ENCODE measurements at regions not wholly inside any gene's neighbourhood (a gene's known extent, or its start where the extent isn't known, plus 50 kb on each side); places are given as distances from the start of the nearest gene placed in this dataset.

- peaks cover 22% of the 10 kb centered on the region for H3K4me1 ChIP-seq (ENCODE audit: insufficient read depth, low read length)
- no peaks in the 10 kb centered on the region for H3K9me3 ChIP-seq (ENCODE audit: low read depth, low read length)
- no peaks in the 10 kb centered on the region for H3K27me3 ChIP-seq (ENCODE audit: insufficient read depth, low read length)
- H3K4me3 ChIP-seq (ENCODE audit: low read length) = no peak overlapping the region
Measured at GRCh38 chr1:193567937-193568336, 381.5 kb upstream of the B3GALT2 start.

- Histone ChIP-seq H3K4me3 (ENCODE audit: low read length) (no peak overlapping the region), H3K4me1 (ENCODE audit: insufficient read depth, low read length) (peaks cover 22% of the 10 kb centered on the region), H3K27me3 (ENCODE audit: insufficient read depth, low read length) (no peaks in the 10 kb centered on the region), H3K9me3 (ENCODE audit: low read depth, low read length) (no peaks in the 10 kb centered on the region)
Measured at GRCh38 chr1:193566735-193567134, 380.3 kb upstream of the B3GALT2 start.

- Histone ChIP-seq H3K9me3 (ENCODE audit: low read depth, low read length) (no peaks in the 10 kb centered on the region), H3K4me3 (ENCODE audit: low read length) (no peak overlapping the region), H3K27me3 (ENCODE audit: insufficient read depth, low read length) (no peaks in the 10 kb centered on the region), H3K4me1 (ENCODE audit: insufficient read depth, low read length) (peaks cover 22% of the 10 kb centered on the region)
Measured at GRCh38 chr1:193565971-193566577, 379.7 kb upstream of the B3GALT2 start.

- H3K27me3 ChIP-seq (ENCODE audit: insufficient read depth, low read length) = no peaks in the 10 kb centered on the region
- peaks cover 15% of the 10 kb centered on the region for H3K4me1 ChIP-seq (ENCODE audit: insufficient read depth, low read length)
- no peak overlapping the region for H3K4me3 ChIP-seq (ENCODE audit: low read length)
- no peaks in the 10 kb centered on the region for H3K9me3 ChIP-seq (ENCODE audit: low read depth, low read length)
Measured at GRCh38 chr1:193562121-193562520, 375.7 kb upstream of the B3GALT2 start.

- Histone ChIP-seq H3K9me3 (ENCODE audit: low read depth, low read length) (no peaks in the 10 kb centered on the region), H3K4me1 (ENCODE audit: insufficient read depth, low read length) (peaks cover 15% of the 10 kb centered on the region), H3K4me3 (ENCODE audit: low read length) (no peak overlapping the region), H3K27me3 (ENCODE audit: insufficient read depth, low read length) (no peaks in the 10 kb centered on the region)
Measured at GRCh38 chr1:193558491-193559028, 372.1 kb upstream of the B3GALT2 start.

- Histone ChIP-seq H3K4me1 (ENCODE audit: insufficient read depth, low read length) (peaks cover 15% of the 10 kb centered on the region), H3K9me3 (ENCODE audit: low read depth, low read length) (no peaks in the 10 kb centered on the region), H3K4me3 (ENCODE audit: low read length) (no peak overlapping the region), H3K27me3 (ENCODE audit: insufficient read depth, low read length) (no peaks in the 10 kb centered on the region)
Measured at GRCh38 chr1:193555662-193556441, 369.4 kb upstream of the B3GALT2 start.

- H3K4me1 ChIP-seq (ENCODE audit: insufficient read depth, low read length) = peaks cover 3% of the 10 kb centered on the region
- no peaks in the 10 kb centered on the region for H3K9me3 ChIP-seq (ENCODE audit: low read depth, low read length)
- no peak overlapping the region for H3K4me3 ChIP-seq (ENCODE audit: low read length)
- no peaks in the 10 kb centered on the region for H3K27me3 ChIP-seq (ENCODE audit: insufficient read depth, low read length)
Measured at GRCh38 chr1:193553564-193553963, 367.2 kb upstream of the B3GALT2 start.

DNA sequence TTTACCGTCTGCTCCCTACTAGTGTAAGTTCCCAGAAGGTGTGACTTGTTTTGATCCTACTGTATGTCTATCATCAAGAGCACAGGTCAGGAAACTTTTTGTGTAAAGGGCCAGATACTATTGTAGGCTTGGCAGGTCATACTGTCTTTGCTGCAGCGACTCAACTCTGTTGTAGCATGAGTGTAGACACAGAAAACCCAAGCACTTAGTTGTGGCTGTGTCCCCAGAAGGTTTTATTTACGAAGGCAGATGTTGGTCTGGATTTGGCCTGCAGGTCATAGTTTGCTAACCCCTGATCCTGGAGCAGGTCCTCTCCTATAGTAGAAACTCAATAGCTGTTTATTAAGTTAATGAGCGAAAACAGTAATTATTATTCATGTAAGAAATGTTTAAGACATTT is 365.9 kb upstream of the B3GALT2 start:
- Histone ChIP-seq H3K4me3 (ENCODE audit: low read length) (no peak overlapping the region), H3K4me1 (ENCODE audit: insufficient read depth, low read length) (no peaks in the 10 kb centered on the region), H3K27me3 (ENCODE audit: insufficient read depth, low read length) (no peaks in the 10 kb centered on the region), H3K9me3 (ENCODE audit: low read depth, low read length) (no peaks in the 10 kb centered on the region)

GRCh38 chr1:193549081-193549480 is 362.7 kb upstream of the B3GALT2 start:
- no peaks in the 10 kb centered on the region for H3K9me3 ChIP-seq (ENCODE audit: low read depth, low read length)
- no peaks in the 10 kb centered on the region for H3K4me1 ChIP-seq (ENCODE audit: insufficient read depth, low read length)
- H3K27me3 ChIP-seq (ENCODE audit: insufficient read depth, low read length) = no peaks in the 10 kb centered on the region
- no peak overlapping the region for H3K4me3 ChIP-seq (ENCODE audit: low read length)

DNA sequence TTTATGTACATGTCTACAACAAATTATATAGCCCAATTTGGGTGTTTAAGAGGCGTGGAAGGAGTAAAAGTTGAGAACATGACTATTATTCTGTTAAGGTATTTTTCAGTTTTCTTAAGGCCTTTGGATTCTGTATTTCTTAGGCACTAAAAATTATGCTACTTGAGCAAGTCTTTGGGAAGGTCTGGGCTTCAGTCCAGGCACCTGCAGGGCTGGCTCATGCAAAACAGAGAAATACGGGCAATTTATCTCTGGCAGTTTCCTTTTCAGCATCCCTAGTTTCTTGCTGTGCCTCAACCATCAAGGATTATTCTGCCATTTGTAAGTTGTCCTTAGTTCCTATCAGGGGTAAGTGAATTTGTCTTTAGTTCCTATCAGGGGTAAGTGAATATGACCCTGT is 358.8 kb upstream of the B3GALT2 start:
- no peaks in the 10 kb centered on the region for H3K9me3 ChIP-seq (ENCODE audit: low read depth, low read length)
- H3K4me3 ChIP-seq (ENCODE audit: low read length) = no peak overlapping the region
- H3K4me1 ChIP-seq (ENCODE audit: insufficient read depth, low read length) = no peaks in the 10 kb centered on the region
- no peaks in the 10 kb centered on the region for H3K27me3 ChIP-seq (ENCODE audit: insufficient read depth, low read length)

GRCh38 chr1:193543259-193543658 is 356.8 kb upstream of the B3GALT2 start:
- no peaks in the 10 kb centered on the region for H3K27me3 ChIP-seq (ENCODE audit: insufficient read depth, low read length)
- no peak overlapping the region for H3K4me3 ChIP-seq (ENCODE audit: low read length)
- peaks cover 7% of the 10 kb centered on the region for H3K4me1 ChIP-seq (ENCODE audit: insufficient read depth, low read length)
- no peaks in the 10 kb centered on the region for H3K9me3 ChIP-seq (ENCODE audit: low read depth, low read length)

- no peaks in the 10 kb centered on the region for H3K9me3 ChIP-seq (ENCODE audit: low read depth, low read length)
- peaks cover 12% of the 10 kb centered on the region for H3K4me1 ChIP-seq (ENCODE audit: insufficient read depth, low read length)
- H3K27me3 ChIP-seq (ENCODE audit: insufficient read depth, low read length) = no peaks in the 10 kb centered on the region
- H3K4me3 ChIP-seq (ENCODE audit: low read length) = no peak overlapping the region
Measured at GRCh38 chr1:193542690-193543089, 356.3 kb upstream of the B3GALT2 start.

GRCh38 chr1:193540511-193540910 is 354.1 kb upstream of the B3GALT2 start:
- Histone ChIP-seq H3K4me1 (ENCODE audit: insufficient read depth, low read length) (peaks cover 19% of the 10 kb centered on the region), H3K9me3 (ENCODE audit: low read depth, low read length) (no peaks in the 10 kb centered on the region), H3K4me3 (ENCODE audit: low read length) (no peak overlapping the region), H3K27me3 (ENCODE audit: insufficient read depth, low read length) (no peaks in the 10 kb centered on the region)

GRCh38 chr1:193539731-193540459 is 353.5 kb upstream of the B3GALT2 start:
- Histone ChIP-seq H3K4me3 (ENCODE audit: low read length) (no peak overlapping the region), H3K9me3 (ENCODE audit: low read depth, low read length) (no peaks in the 10 kb centered on the region), H3K4me1 (ENCODE audit: insufficient read depth, low read length) (peaks cover 19% of the 10 kb centered on the region), H3K27me3 (ENCODE audit: insufficient read depth, low read length) (no peaks in the 10 kb centered on the region)

GRCh38 chr1:193538680-193539079 is 352.3 kb upstream of the B3GALT2 start:
- no peaks in the 10 kb centered on the region for H3K9me3 ChIP-seq (ENCODE audit: low read depth, low read length)
- H3K27me3 ChIP-seq (ENCODE audit: insufficient read depth, low read length) = no peaks in the 10 kb centered on the region
- no peak overlapping the region for H3K4me3 ChIP-seq (ENCODE audit: low read length)
- H3K4me1 ChIP-seq (ENCODE audit: insufficient read depth, low read length) = peaks cover 19% of the 10 kb centered on the region

Data from mononuclear cell (primary cell).